ENCODE measurements at regions not wholly inside any gene's neighbourhood (a gene's known extent, or its start where the extent isn't known, plus 50 kb on each side); places are given as distances from the start of the nearest gene placed in this dataset.

- Mint-ChIP-seq H3K9me3 (no peaks in the 10 kb centered on the region), H3K27ac (no peak overlapping the region), H3K4me3 (no peak overlapping the region), H3K36me3 (ENCODE audit: low read depth) (no peaks in the 10 kb centered on the region), H3K27me3 (no peaks in the 10 kb centered on the region), H3K4me1 (ENCODE audit: low read depth) (no peaks in the 10 kb centered on the region)
These were observed 266.2 kb downstream of the SPATA31D1 start for GRCh38 chr9:82254646-82255367.

GRCh38 chr9:82255481-82256176 is 267.1 kb downstream of the SPATA31D1 start:
- Mint-ChIP-seq H3K9me3 (no peaks in the 10 kb centered on the region), H3K4me1 (ENCODE audit: low read depth) (no peaks in the 10 kb centered on the region), H3K36me3 (ENCODE audit: low read depth) (no peaks in the 10 kb centered on the region), H3K27ac (no peak overlapping the region), H3K4me3 (no peak overlapping the region), H3K27me3 (no peaks in the 10 kb centered on the region)

- no peak overlapping the region for H3K27ac Mint-ChIP-seq
- H3K36me3 Mint-ChIP-seq (ENCODE audit: low read depth) = no peaks in the 10 kb centered on the region
- no peaks in the 10 kb centered on the region for H3K4me1 Mint-ChIP-seq (ENCODE audit: low read depth)
- H3K27me3 Mint-ChIP-seq = no peaks in the 10 kb centered on the region
- no peak overlapping the region for H3K4me3 Mint-ChIP-seq
- peaks cover 4% of the 10 kb centered on the region for H3K9me3 Mint-ChIP-seq
These were observed 272.1 kb downstream of the SPATA31D1 start for GRCh38 chr9:82260691-82261090.

- Mint-ChIP-seq H3K27me3 (no peaks in the 10 kb centered on the region), H3K4me3 (no peak overlapping the region), H3K27ac (no peak overlapping the region), H3K9me3 (peaks cover 4% of the 10 kb centered on the region), H3K4me1 (ENCODE audit: low read depth) (no peaks in the 10 kb centered on the region), H3K36me3 (ENCODE audit: low read depth) (no peaks in the 10 kb centered on the region)
These were observed 275.0 kb downstream of the SPATA31D1 start for GRCh38 chr9:82263619-82264018.

- Mint-ChIP-seq H3K4me3 (no peak overlapping the region), H3K4me1 (ENCODE audit: low read depth) (no peaks in the 10 kb centered on the region), H3K36me3 (ENCODE audit: low read depth) (no peaks in the 10 kb centered on the region), H3K9me3 (no peaks in the 10 kb centered on the region), H3K27me3 (no peaks in the 10 kb centered on the region), H3K27ac (no peak overlapping the region)
These were observed 282.6 kb downstream of the SPATA31D1 start for GRCh38 chr9:82271106-82271561.

- Mint-ChIP-seq H3K9me3 (peaks cover 4% of the 10 kb centered on the region), H3K27ac (no peak overlapping the region), H3K27me3 (no peaks in the 10 kb centered on the region), H3K4me1 (ENCODE audit: low read depth) (no peaks in the 10 kb centered on the region), H3K36me3 (ENCODE audit: low read depth) (no peaks in the 10 kb centered on the region), H3K4me3 (no peak overlapping the region)
These were observed 284.5 kb downstream of the SPATA31D1 start for GRCh38 chr9:82273121-82273520.

- Mint-ChIP-seq H3K36me3 (ENCODE audit: low read depth) (no peaks in the 10 kb centered on the region), H3K4me1 (ENCODE audit: low read depth) (no peaks in the 10 kb centered on the region), H3K9me3 (peaks cover 4% of the 10 kb centered on the region), H3K4me3 (no peak overlapping the region), H3K27me3 (no peaks in the 10 kb centered on the region), H3K27ac (no peak overlapping the region)
These were observed 286.8 kb downstream of the SPATA31D1 start for GRCh38 chr9:82275258-82275927.

GRCh38 chr9:82281066-82281465 is 292.5 kb downstream of the SPATA31D1 start:
- no peak overlapping the region for H3K4me3 Mint-ChIP-seq
- H3K27me3 Mint-ChIP-seq = no peaks in the 10 kb centered on the region
- no peak overlapping the region for H3K27ac Mint-ChIP-seq
- no peaks in the 10 kb centered on the region for H3K36me3 Mint-ChIP-seq (ENCODE audit: low read depth)
- H3K9me3 Mint-ChIP-seq = peaks cover 4% of the 10 kb centered on the region
- H3K4me1 Mint-ChIP-seq (ENCODE audit: low read depth) = no peaks in the 10 kb centered on the region

- H3K27ac Mint-ChIP-seq = no peak overlapping the region
- H3K4me3 Mint-ChIP-seq = no peak overlapping the region
- H3K4me1 Mint-ChIP-seq (ENCODE audit: low read depth) = no peaks in the 10 kb centered on the region
These were observed 296.2 kb downstream of the SPATA31D1 start for GRCh38 chr9:82284758-82285157.

GRCh38 chr9:82295181-82295580 is 306.6 kb downstream of the SPATA31D1 start:
- Mint-ChIP-seq H3K9me3 (peaks cover 4% of the 10 kb centered on the region), H3K27ac (no peak overlapping the region), H3K36me3 (ENCODE audit: low read depth) (no peaks in the 10 kb centered on the region), H3K4me3 (no peak overlapping the region), H3K27me3 (no peaks in the 10 kb centered on the region), H3K4me1 (ENCODE audit: low read depth) (no peaks in the 10 kb centered on the region)

More at GRCh38 chr9:82284758-82285157, 296.2 kb downstream of the SPATA31D1 start:
- H3K36me3 Mint-ChIP-seq (ENCODE audit: low read depth) = no peaks in the 10 kb centered on the region
- peaks cover 3% of the 10 kb centered on the region for H3K9me3 Mint-ChIP-seq
- H3K27me3 Mint-ChIP-seq = no peaks in the 10 kb centered on the region

GRCh38 chr9:82299870-82300269 is 311.3 kb downstream of the SPATA31D1 start:
- Mint-ChIP-seq H3K4me1 (ENCODE audit: low read depth) (no peaks in the 10 kb centered on the region), H3K36me3 (ENCODE audit: low read depth) (no peaks in the 10 kb centered on the region), H3K27ac (no peak overlapping the region), H3K4me3 (no peak overlapping the region), H3K9me3 (peaks cover 11% of the 10 kb centered on the region), H3K27me3 (no peaks in the 10 kb centered on the region)

- Mint-ChIP-seq H3K4me3 (no peak overlapping the region), H3K4me1 (ENCODE audit: low read depth) (no peaks in the 10 kb centered on the region), H3K9me3 (peaks cover 11% of the 10 kb centered on the region), H3K27ac (no peak overlapping the region), H3K27me3 (no peaks in the 10 kb centered on the region), H3K36me3 (ENCODE audit: low read depth) (no peaks in the 10 kb centered on the region)
These were observed 314.5 kb downstream of the SPATA31D1 start for GRCh38 chr9:82302968-82303655.

- no peak overlapping the region for H3K27ac Mint-ChIP-seq
- H3K4me1 Mint-ChIP-seq (ENCODE audit: low read depth) = no peaks in the 10 kb centered on the region
- no peaks in the 10 kb centered on the region for H3K36me3 Mint-ChIP-seq (ENCODE audit: low read depth)
- H3K4me3 Mint-ChIP-seq = no peak overlapping the region
- no peaks in the 10 kb centered on the region for H3K27me3 Mint-ChIP-seq
- peaks cover 12% of the 10 kb centered on the region for H3K9me3 Mint-ChIP-seq
These were observed 320.3 kb downstream of the SPATA31D1 start for GRCh38 chr9:82308836-82309235.

GRCh38 chr9:82313697-82314096 is 325.1 kb downstream of the SPATA31D1 start:
- no peak overlapping the region for H3K27ac Mint-ChIP-seq
- H3K36me3 Mint-ChIP-seq (ENCODE audit: low read depth) = no peaks in the 10 kb centered on the region
- H3K4me1 Mint-ChIP-seq (ENCODE audit: low read depth) = no peaks in the 10 kb centered on the region

GRCh38 chr9:82320566-82320965 is 332.0 kb downstream of the SPATA31D1 start:
- Mint-ChIP-seq H3K36me3 (ENCODE audit: low read depth) (no peaks in the 10 kb centered on the region), H3K27ac (no peak overlapping the region), H3K4me3 (no peak overlapping the region), H3K27me3 (no peaks in the 10 kb centered on the region), H3K9me3 (peaks cover 14% of the 10 kb centered on the region), H3K4me1 (ENCODE audit: low read depth) (no peaks in the 10 kb centered on the region)

More at GRCh38 chr9:82313697-82314096, 325.1 kb downstream of the SPATA31D1 start:
- H3K4me3 Mint-ChIP-seq = no peak overlapping the region
- H3K27me3 Mint-ChIP-seq = no peaks in the 10 kb centered on the region
- H3K9me3 Mint-ChIP-seq = peaks cover 19% of the 10 kb centered on the region
